IPS-NIHi11 (cell line): ENCODE measurements at regions not wholly inside any gene's neighbourhood (a gene's known extent, or its start where the extent isn't known, plus 50 kb on each side); places are given as distances from the start of the nearest gene placed in this dataset.
"Not testable (repeated sequence)": the region's sequence is repeated elsewhere in the genome, so short reads cannot be mapped to it uniquely, and the experiment has no call there.

Experiments
- DNase-seq: peaks from one replicate; pipeline ENCODE4 v3.0.0; 2012; ENCODE audit warnings: mixed read lengths, low spot score

DNA sequence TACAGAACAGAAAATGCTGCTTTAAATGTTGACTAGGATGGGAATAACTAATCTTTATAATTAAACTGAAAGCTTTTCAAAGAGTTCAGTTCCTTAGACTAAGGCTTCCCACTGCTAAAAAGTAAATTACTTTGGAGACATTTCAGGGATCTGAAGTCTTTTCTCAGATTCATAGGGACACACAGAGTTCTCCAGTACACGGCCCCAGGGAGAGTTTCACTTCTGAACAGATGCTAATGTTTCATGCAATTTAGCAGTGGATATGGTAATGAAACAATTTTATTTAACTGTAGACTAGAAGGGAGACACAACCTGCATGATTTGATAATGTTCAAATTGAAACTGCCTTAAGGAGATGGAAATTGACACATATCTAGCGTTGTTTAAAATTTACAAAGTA is 1282.6 kb downstream of the NCAM2 start:
- DNase-seq = no peak

DNA sequence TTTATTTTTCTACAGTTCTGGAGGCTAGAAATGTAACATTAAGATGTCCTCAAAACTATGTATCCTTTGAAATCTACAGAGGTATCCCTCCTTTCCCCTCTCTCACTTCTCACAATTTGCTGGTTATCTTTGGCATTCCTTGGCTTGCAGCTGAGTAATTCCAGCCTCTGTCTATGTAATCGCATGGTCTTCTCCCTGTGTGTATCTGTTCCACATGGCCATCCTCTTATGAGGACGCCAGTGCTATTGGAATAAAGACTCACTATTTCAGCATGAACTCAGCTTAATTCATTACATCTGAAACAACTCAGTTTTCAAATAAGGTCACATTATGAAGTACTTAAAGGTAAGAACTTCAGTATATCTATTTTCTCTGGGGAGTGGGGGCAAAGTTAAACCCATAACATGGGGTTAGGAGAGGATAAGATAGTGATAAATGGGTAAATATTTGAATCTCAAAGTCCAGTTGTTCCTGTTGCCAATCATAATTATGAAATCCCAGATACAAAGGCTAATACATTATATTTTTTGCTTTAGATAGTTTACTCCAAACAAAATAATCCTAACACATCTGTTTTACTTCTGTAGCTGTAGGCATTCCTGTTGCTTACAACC is 1290.8 kb downstream of the NCAM2 start:
- DNase-seq = no peak

DNA sequence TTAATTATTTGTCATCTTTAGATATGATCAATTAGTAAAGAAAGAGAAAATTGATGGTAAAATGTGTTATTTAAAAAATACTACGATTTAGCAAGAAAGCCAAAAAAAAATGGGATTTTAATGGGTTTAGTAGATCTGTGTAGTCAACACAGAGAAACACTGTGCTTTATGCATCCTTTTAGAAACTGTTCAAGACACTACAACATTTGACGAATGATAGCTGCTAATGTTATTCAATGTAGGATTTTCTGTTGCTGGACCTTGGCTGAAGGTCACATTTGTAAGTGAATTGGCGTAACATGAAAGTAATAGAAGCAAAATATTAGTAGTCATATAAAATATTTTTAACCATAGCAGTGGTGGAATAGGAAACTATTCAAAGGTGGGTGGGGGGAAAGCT is 1293.9 kb downstream of the NCAM2 start:
- no peak for DNase-seq

DNA sequence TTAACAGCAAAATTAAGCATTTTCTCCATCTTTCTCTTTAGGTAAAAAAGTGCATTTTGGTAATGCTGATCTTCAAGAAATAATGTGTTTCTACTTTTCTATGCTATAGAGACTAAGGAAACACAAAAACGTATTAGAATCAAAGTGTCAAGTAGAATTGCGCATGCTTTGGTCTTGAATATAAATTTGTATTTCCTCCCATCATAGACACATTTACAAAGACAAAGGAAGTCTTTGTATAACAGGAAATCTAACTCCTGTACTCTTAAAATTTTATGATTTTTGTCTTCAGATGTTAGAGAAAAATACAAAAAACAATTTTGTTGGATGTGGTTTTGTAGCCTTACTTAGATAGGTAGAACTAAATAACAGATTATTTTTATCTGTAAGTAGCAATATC is 1299.4 kb downstream of the NCAM2 start:
- no peak for DNase-seq

DNA sequence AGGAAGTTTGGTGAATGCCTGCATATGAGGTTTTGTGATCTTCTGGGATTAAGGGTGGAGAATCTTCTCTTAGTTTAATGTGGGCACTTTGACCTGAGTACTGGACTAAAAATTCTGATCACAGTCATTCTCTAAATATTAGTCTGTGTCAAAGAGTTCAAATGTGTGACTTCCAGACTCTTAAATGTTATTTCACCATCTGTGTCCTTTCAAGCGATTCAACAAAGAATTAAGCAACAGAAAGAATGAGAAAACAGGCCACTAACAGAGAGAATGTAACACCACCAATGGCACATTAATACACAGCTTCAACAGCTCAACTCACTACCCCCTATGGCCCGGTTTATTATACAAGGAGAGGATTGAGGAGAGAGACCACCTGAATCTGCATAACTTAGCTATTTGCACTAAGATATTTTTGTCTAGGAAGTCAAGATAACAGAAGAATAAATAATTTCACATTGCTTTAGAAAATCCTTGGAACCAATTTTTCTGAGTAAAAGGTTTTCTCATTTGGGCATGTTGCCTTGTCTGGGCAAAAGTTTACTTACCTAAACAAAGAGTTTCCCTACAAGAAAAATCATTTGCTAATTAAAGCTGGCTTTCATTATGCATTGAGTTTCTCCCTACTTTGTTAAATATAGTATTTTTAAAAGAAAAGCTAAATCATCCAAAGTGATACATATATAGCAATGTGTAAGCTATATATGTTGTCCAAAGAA is 1313.7 kb downstream of the NCAM2 start:
- DNase-seq = no peak

DNA sequence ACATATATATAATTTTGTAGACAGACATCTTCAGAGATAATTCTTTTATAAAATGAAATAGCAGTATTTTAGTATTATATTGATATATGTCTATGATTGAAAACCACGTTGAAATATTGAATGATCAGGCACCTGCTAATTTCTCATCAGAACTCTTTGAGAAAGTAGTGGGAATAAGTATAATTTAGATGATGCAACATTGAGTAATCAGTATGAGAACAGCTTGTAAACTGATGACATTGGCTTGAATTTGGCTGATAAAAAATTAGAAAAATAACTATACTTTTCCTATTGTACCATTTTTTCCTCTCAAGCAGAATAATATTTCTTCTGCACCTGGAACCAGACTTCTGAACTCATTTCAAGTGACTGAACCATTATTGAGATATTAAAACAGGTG is 1316.8 kb downstream of the NCAM2 start:
- DNase-seq = no peak

DNA sequence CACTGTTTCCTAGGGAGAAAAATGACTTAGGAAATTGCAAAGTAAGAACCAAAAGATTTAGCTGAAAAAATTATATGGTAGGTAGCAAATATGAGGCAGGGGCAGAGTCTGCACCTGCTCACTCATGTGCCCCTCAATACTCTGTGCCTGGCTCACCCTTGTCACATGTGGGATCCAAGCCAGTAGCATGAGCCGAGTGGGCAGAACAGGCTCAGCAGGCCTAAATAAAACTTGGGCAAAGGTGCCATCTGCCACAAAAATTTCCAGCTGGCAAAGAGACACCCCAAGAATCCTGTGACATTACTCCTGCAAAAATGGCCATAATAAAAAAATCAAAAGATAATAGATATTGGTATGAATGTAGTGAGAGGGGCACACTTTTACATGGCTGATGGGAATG is 1321.2 kb downstream of the NCAM2 start:
- DNase-seq = no peak

DNA sequence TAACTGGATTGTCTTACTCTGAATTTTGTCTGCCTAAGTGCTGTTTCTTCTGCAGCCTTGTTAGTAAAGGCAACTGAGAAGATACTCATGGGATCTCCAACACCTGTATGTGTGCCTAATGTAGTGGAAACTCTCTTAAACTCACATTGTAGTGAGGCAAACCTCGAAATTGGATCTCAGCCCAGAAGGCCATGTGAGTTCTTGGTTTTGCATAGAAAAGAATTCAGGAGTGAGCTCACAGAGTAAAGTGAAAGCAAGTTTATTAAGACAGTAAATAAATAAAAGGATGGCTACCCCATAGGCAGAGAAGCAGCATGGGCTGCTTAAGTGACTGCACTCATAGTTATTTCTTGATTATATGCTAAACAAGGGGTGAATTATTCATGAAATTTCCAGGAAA is 1344.7 kb downstream of the NCAM2 start:
- DNase-seq = no peak

DNA sequence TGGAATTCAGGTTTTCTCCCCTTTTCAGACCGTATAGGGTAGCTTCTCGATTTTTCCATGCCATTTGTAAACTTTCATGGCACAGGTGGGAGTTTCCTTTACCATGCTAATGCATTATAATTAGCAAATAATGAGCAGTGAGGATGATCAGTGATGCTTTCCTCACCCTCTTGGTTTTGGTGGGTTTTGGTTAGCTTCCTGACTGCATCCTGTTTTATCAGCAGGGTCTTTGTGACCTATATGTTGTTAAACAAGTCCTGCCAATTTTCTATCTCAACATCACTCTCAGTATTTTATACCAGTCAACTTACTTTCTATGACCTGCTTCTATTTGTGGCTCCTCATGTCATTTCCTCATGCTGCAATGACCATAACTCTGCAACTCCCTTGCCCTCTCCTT is 1345.1 kb downstream of the NCAM2 start:
- DNase-seq = no peak

DNA sequence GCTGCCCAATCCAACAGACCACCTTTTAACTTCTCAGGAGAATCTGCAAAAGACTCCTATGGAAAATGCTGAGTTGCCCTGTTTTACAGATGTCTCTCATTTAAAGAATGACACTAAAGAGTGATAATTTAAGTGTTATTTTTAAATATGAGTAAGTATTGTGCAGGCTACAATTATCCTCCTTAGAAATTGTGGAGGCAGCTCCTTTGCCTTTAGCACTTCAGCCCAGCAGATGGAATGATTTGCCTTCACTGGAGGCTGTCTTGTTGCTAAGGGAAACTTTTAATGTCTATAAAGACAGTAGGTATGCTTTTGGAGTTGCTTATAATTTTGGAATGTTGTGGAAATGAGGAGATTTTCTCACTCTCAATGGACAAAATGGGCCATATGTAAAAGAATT is 1345.5 kb downstream of the NCAM2 start:
- DNase-seq = no peak

DNA sequence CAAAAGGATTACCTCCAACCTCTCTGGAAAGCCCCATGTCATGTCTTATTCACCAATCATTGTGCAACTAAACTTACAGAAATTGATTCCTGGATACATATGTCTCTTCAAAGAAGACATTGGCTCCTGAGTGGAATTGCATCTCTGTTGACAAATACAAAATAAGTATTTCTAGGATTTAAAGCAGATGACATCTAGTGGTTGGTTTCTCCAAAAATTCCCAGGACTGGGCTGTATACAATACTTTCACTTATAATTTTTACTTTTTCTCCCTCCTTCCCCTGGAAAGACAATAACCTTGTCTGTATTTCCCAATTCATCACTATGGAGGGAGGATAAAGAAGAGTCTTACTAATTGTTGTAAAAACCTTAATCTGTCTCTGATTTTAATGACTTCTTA is 1347.4 kb downstream of the NCAM2 start:
- no peak for DNase-seq

DNA sequence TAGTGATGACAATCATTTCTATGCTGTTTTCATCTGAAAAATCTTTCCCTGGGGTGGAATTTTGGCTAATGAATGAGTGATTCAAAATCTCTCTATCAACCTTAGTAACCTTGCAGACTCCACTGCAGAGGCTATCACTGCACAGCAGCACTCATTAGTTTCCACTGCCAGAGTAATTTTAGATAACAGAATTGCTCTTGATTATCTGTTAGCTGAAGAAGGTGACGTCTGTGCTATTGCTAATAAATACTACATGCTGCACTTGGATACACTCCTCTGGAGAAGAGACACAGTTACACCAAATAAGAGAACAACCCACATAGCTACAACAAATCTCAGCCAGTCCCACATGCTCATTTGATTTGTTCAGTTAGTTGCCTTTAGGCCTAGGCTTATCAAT is 1348.4 kb downstream of the NCAM2 start:
- DNase-seq = no peak

DNA sequence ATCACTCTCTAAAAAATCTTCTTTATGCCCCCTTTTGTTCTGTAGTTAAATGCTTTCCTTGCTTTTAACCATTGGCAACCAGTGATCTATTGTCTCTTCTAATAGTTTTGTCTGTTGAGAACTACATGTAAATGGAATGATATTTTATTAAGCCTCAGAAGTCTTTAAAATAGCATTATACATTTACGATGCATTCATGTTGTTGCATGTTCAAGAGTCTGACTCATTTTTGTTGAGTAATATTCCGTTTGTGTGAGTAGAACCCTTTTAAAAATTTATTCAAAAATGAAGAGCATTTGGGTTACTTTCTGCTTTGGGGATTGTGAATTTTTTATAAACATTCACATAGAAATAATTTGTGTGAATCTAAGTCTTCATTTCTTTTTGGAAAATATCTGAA is 1352.9 kb downstream of the NCAM2 start:
- DNase-seq = no peak

DNA sequence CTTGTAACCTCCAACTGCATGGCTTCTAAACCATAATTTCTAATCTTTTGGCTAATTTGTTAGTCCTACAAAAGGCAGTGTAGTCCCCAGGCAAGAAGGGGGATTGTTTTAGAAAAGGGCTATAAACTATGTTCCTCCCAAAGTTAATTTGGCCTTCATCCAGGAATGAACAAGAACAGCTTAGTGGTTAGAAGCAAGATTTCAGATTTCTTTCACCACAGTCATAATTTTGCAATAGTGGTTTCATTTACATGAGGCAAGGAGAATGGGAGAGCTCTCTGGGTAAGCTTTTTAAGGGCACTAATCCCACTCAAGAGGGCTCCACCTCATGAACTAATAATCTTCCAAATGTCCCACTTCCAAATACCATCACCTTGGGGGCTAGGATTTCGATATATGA is 1353.9 kb downstream of the NCAM2 start:
- DNase-seq = no peak

DNA sequence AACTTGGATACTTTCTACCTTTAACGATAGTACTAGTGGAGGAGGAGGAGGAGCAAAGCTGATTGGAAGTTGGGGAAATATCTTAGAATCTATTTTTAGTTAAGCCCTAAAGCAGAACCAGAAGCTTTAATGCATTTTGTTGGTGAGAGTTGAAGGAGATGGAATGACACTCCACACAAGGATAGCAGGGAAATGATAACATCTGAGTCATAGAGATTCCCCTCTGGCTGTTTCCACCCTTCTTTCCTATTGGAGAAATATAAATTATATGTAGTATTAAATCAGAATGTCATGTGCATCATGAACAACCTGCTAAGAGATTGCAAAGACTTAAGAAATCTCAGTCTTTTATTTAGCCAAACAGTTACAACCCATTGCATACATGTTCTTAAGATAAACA is 1357.7 kb downstream of the NCAM2 start:
- no peak for DNase-seq

DNA sequence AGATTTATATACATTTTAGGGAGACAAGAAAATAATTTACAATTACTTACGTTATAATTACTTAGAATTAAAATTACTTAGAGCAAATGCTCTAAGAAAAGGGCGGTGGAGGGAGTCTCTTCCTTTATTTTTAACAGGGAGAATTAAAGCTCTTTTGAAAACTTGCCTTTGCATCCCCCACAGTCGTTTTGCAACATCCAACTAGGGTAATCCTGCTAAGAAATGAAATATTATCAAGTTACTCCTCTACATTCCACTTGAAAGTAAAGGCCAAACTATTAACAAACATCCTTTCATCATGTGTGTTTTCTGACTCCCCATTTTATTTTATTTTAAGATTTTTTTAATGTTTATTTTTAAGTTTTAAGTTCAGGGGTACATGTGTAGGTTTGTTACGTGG is 1358.5 kb downstream of the NCAM2 start:
- no peak for DNase-seq

DNA sequence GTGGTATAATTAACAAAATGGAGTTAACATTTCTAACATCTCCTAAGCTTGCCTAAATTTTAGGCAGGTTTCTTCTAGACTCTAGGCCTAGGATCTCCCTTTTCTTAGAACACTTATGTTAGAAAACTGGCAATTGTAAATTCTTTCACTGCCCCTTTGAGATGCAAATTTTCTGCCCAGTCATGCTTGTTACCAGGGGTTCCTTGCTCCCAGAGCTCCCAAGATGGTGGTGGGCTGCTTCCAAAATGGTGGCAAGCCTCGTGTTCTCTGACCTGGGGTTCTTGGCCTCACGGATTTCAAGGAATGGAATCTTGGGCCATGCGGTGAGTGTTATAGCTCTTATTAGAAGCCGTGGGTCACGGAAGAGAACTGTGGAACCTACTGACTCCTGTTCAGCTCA is 1361.4 kb downstream of the NCAM2 start:
- not testable (repeated sequence) for DNase-seq

DNA sequence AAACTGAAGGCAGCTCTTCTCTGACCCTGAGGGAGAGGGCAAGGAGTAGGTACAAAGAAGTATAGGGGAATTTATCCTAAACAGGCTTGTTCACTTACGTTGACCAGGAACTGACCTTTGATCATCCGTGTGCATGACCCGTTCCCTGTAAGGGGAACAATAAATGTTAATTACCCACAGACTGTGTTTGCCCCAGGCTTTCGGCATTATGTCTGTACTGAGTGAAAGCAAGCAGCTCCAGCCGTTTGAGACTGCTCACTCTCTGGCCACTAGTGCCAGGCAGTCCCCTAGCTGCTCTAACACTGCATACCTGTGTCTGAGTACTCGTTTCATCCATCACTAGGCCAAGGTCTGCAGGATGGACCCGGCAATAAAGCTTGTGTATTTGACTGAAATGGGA is 1365.3 kb downstream of the NCAM2 start:
- no peak for DNase-seq

DNA sequence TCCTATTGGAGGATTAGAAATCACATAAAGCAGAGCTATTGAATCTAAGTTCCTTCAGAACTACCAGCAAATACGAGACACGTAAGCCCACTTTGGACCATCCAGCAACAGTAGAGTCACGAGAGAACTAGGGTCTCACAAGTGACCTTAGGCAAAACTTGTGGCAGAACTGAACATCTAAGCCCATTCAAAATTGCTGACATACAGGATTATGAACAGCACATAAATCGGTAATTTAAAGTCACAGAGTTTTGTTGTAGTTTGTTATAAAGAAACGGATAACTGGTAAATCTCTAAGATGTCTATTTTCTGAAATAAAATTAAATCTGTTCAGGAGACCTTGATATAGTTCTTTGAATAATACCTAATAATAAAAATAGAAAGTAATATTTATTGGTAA is 1366.0 kb downstream of the NCAM2 start:
- DNase-seq = no peak

DNA sequence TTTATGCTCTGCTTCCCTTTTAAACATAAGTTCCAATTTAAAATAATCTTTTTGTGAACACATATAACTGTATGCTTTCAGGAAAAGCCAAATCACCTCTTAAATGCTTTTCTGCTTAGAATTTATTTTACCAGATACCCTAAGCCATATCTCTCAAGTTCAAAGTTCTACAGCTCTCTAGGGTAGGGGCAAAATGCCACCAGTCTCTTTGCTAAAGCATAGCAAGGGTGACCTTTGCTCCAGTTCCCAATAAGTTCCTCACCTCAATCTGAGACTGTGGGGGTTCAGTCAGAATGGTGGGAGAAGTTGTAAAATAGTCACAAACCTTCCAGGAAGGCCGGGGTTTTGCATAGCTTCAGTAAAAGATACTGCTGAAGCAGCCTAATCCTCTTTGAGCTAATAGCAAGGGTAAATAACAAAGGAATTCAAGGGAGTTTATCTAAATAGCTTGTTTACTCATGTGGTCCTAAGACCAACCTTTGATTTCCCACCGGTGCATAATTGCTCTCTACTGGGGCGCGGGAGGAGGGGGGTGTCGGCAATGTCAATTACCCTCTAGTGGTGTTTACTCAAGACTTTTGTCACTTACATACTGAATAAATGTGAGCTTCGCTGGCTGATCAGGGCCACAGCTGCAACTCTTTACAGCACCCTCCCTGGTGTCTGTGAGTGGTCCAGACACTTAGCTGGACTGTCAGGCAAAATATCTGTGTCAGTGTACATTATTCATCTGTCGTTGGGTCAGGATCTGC is 1376.2 kb downstream of the NCAM2 start:
- DNase-seq = no peak

DNA sequence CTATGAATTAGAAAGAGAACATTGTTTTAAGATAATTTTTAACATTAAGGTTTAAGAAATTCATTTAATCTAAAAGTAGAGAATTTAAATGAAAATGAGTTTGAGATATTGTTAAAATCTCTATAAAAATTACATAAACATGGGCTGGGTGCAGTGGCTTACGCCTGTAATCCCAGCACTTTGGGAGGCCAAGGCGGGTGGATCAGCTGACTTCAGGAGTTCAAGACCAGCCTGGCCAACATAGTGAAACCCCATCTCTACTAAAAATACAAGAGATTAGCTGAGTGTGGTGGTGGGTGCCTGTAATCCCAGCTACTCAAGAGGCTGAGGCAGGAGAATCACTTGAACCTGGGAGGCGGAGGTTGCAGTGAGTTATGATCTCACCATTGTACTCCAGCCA is 1379.6 kb downstream of the NCAM2 start:
- DNase-seq = not testable (repeated sequence)

DNA sequence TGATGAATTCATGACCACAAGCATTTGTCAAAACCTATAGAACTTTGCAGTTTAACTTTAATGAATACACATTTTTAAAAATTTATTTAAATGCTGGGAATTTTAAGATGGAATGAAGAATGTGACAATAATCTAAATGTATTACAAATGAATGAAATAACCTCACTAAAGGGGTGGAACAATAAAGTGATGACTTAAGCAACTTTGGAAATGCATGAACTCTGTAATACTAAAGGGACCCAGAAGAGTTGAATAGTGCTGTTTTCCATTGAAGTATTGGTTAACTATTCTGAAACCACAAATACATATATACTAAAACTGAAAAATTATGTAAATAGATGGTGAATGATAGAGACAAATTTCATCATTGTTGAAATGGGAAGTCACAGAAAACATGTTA is 1395.1 kb downstream of the NCAM2 start:
- DNase-seq = no peak

DNA sequence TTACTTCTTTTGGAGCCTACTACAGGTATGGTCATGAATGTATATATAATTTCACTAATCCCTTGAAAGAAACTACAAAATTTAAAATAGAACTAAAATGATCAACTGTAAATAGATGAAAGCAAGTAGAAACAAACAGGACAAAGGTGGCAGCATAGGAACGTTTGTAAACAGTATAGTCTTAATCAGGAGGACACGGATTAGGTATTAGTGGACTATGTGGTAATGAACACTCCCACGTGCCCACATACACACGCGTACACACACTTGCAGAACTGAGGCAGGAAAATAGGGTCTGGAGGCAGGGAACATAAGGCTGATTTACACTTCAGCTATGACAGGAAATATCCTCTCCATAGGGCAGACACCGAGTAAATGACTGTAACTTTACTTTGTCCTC is 1397.8 kb downstream of the NCAM2 start:
- no peak for DNase-seq
